22Rv1 (cell line): ENCODE measurements at regions not wholly inside any gene's neighbourhood (a gene's known extent, or its start where the extent isn't known, plus 50 kb on each side); places are given as distances from the start of the nearest gene placed in this dataset.

Source experiments
- ZFX ChIP-seq: fragments of 450-650 bp; IDR thresholded peaks from 2 replicates; pipeline ENCODE4 v1.6.1; 2017; ENCODE audit warnings: antibody characterized with exemption, borderline replicate concordance
- TF ChIP-seq, protein P1 (sequence below): fragments of 450-650 bp; IDR thresholded peaks from 2 replicates; pipeline ENCODE4 v1.5.1; 2017; ENCODE audit warnings: mild to moderate bottlenecking

DNA sequence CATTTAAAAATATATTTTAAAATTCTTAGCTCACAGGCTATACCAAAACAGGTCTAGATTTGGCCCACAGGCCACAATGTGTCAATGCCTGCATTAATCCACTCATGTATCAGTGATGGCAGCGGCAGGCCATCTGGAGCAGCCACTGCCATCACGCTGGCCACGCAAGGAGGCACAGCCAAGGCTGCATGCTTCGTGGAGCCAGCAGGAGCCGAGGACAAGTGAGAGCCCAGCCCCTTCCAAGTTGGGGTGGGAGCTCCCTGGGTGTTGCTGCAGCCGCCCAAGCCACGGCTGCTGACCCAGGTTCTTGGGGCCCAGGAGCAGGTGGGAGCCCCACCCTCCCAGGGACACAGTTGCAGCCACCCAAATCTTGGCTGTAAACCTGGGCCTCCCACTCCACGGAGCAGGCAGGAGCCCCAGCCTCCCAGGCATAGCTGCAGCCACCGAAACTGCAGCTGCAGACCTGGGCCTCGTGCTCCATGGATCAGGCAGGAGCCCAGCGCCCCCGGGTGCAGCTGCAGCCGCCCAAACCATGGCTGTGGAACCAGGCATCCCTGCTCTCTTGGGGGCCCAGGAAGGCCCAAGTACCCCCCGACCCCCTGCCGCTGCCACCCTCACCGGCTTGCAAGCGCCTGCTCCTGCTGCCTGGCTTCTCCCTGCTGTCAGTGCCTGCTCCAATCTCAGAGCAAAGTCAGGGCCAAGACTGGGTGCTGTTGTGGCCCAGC lies 87.3 kb upstream of the CACUL1 start:
- TF ChIP-seq, protein P1, sequence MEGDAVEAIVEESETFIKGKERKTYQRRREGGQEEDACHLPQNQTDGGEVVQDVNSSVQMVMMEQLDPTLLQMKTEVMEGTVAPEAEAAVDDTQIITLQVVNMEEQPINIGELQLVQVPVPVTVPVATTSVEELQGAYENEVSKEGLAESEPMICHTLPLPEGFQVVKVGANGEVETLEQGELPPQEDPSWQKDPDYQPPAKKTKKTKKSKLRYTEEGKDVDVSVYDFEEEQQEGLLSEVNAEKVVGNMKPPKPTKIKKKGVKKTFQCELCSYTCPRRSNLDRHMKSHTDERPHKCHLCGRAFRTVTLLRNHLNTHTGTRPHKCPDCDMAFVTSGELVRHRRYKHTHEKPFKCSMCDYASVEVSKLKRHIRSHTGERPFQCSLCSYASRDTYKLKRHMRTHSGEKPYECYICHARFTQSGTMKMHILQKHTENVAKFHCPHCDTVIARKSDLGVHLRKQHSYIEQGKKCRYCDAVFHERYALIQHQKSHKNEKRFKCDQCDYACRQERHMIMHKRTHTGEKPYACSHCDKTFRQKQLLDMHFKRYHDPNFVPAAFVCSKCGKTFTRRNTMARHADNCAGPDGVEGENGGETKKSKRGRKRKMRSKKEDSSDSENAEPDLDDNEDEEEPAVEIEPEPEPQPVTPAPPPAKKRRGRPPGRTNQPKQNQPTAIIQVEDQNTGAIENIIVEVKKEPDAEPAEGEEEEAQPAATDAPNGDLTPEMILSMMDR, result no peak
- no peak for TF ChIP-seq ZFX
